Thyroid gland (tissue), 4 donors: ENCODE measurements at regions not wholly inside any gene's neighbourhood (a gene's known extent, or its start where the extent isn't known, plus 50 kb on each side); places are given as distances from the start of the nearest gene placed in this dataset.

Experiments used
- DNase-seq, 2 donors: peaks; one replicate each; pipeline ENCODE4 v3.0.0-alpha.2; 2019
- H3K27ac ChIP-seq, 3 donors: fragments of 200-600 bp; sonication (generic); 1 replicate in 2 of 3; 2 replicates in 1 of 3; pipeline ENCODE4 v1.5.1; 2016 to 2019; ENCODE audit warnings: mild to moderate bottlenecking in 1 of 3, moderate library complexity in 1 of 3
- H3K27me3 ChIP-seq: fragments of 200-600 bp; sonication (generic); one replicate; pipeline ENCODE4 v1.5.1; 2019
- H3K36me3 ChIP-seq, 2 donors: fragments of 200-600 bp; sonication (generic); one replicate each; pipeline ENCODE4 v1.5.1; 2016 to 2019
- H3K4me1 ChIP-seq, 2 donors: fragments of 200-600 bp; sonication (generic); one replicate each; pipeline ENCODE4 v1.5.1; 2017 to 2019
- H3K4me3 ChIP-seq, 3 donors: fragments of 200-600 bp; sonication (generic); replicated peaks in 1 of 3; 1 replicate in 2 of 3; 2 replicates in 1 of 3; pipeline ENCODE4 v1.5.1; 2016; ENCODE audit warnings: mild to moderate bottlenecking in 1 of 3
- H3K9me3 ChIP-seq: fragments of 200-600 bp; sonication (generic); one replicate; pipeline ENCODE4 v1.5.1; 2017
- POLR2A ChIP-seq, 2 donors: fragments of 450-650 bp; IDR thresholded peaks; one replicate each; pipeline ENCODE4 v1.6.1; 2017; ENCODE audit warnings: antibody characterized with exemption in 2 of 2, mild to moderate bottlenecking in 2 of 2, moderate library complexity in 1 of 2
- WGBS, 2 donors: methylation state at CpG; one replicate each; pipeline ENCODE4 v1.1.5; 2017; 5-methylcytosine and 5-hydroxymethylcytosine counted together
- intact Hi-C: fragments of 100-400 bp; cut with DNase I; formaldehyde crosslinking; loops from one replicate; pipeline ENCODE4 v1.15.1; 2023
- TF ChIP-seq, protein P1 (sequence below), 6 experiments: fragments of 200-600 bp in 3 of 6; fragments of 450-650 bp in 3 of 6; sonication (generic) in 3 of 6; IDR thresholded peaks; one replicate each; pipeline ENCODE4 v1.5.1; 2016 to 2019; ENCODE audit warnings: antibody characterized with exemption in 6 of 6, mild to moderate bottlenecking in 2 of 6, inconsistent platforms in 1 of 6, moderate library complexity in 1 of 6

DNA sequence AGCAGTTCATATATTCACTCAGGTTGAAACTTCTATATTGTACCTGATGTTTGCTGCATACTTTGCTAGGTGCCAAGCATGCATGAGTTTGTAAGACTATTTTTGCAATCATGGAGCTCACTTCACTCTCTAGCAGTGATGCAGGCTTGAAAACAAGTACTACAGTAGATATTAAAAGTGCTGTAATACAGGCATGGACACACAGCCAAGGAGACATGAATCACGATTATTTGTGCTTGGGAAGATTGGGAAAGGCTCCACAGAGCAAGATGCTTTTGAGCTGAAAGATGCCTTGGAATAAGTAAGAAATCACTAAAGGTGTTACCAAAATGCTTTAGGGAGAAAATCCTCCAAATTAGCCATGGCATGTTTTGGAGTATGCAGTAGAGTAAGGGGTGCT is 427.4 kb downstream of the UTRN start:
- H3K27ac ChIP-seq: no peak overlapping the region
- no peaks in the 10 kb centered on the region for H3K27me3 ChIP-seq
- no peak for DNase-seq
- no peaks in the 10 kb centered on the region for H3K9me3 ChIP-seq
- intact Hi-C loops: no loop called here
- TF ChIP-seq POLR2A (IDR thresholded peaks at IDR 0.05): no peak
- TF ChIP-seq, protein P1, sequence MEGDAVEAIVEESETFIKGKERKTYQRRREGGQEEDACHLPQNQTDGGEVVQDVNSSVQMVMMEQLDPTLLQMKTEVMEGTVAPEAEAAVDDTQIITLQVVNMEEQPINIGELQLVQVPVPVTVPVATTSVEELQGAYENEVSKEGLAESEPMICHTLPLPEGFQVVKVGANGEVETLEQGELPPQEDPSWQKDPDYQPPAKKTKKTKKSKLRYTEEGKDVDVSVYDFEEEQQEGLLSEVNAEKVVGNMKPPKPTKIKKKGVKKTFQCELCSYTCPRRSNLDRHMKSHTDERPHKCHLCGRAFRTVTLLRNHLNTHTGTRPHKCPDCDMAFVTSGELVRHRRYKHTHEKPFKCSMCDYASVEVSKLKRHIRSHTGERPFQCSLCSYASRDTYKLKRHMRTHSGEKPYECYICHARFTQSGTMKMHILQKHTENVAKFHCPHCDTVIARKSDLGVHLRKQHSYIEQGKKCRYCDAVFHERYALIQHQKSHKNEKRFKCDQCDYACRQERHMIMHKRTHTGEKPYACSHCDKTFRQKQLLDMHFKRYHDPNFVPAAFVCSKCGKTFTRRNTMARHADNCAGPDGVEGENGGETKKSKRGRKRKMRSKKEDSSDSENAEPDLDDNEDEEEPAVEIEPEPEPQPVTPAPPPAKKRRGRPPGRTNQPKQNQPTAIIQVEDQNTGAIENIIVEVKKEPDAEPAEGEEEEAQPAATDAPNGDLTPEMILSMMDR (IDR thresholded peaks at IDR 0.05): no peak
- peaks cover 6 to 10% of the 10 kb centered on the region in 2 donors for H3K4me1 ChIP-seq
- H3K4me3 ChIP-seq: no peak overlapping the region
- H3K36me3 ChIP-seq: no peaks in the 10 kb centered on the region
- 64 to 66% methylated on average over 1 of the region's 1 CpG for WGBS, 2 donors

GRCh38 chr6:144714021-144714712 is 429.0 kb downstream of the UTRN start:
- WGBS, 2 donors: 89 to 93% methylated on average over 2 of the region's 2 CpGs

DNA sequence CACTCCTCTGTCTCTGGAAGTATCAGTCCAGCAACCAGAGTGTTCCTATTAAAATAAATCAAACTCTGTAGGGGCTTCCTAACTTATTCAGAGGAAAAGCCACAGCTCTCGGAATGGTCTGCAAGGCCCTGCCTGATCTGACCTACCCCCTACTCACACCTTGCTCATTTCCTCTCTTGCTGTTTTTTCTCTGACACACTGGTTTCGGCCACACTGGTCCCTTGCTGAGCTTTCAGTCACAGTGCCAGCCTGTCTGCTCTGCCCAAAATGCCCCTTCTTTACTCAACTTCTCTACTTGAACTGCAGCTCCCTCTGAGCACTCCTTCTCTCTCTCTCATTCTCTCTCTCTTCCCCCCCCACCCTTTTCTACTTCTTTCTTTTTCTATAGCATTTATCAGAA is 430.2 kb downstream of the UTRN start:
- H3K27me3 ChIP-seq: no peaks in the 10 kb centered on the region
- WGBS, 2 donors: 94 to 96% methylated on average over 2 of the region's 2 CpGs
- H3K36me3 ChIP-seq: no peaks in the 10 kb centered on the region
- no peak for DNase-seq
- intact Hi-C loops: no loop called here
- peaks cover 6 to 10% of the 10 kb centered on the region in 2 donors for H3K4me1 ChIP-seq
- H3K9me3 ChIP-seq: no peaks in the 10 kb centered on the region
- TF ChIP-seq, protein P1 (IDR thresholded peaks at IDR 0.05): no peak
- TF ChIP-seq POLR2A (IDR thresholded peaks at IDR 0.05): no peak
- H3K27ac ChIP-seq: no peak overlapping the region
- no peak overlapping the region for H3K4me3 ChIP-seq

More at GRCh38 chr6:144714021-144714712, 429.0 kb downstream of the UTRN start:
- H3K4me3 ChIP-seq: no peak overlapping the region
- intact Hi-C loops: no loop called here
- TF ChIP-seq, protein P1 (IDR thresholded peaks at IDR 0.05): no peak
- no peak for TF ChIP-seq POLR2A (IDR thresholded peaks at IDR 0.05)
- no peak overlapping the region for H3K27ac ChIP-seq
- peaks cover 6 to 10% of the 10 kb centered on the region in 2 donors for H3K4me1 ChIP-seq
- H3K9me3 ChIP-seq: no peaks in the 10 kb centered on the region
- no peaks in the 10 kb centered on the region for H3K27me3 ChIP-seq
- DNase-seq: no peak
- H3K36me3 ChIP-seq: no peaks in the 10 kb centered on the region

DNA sequence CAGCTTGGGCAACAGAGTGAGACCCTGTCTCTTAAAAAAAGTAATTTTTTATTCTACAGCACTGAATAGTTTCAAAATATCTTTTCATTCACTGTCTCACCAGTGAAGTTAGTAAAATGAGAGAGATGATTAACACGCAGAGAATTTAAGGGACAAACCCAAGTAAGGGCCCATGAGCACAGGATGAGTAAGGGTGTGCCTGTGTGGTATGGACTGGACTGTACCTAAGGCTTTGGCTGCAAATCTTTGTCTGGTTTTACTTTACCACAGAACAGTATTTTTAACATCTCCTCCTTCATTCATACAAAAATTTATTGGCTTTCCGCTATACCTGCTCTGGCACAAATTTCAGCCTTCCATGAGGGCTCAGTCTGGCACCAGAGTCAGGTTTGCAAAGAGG is 433.3 kb downstream of the UTRN start:
- no peak for DNase-seq
- no peaks in the 10 kb centered on the region for H3K4me1 ChIP-seq
- H3K27me3 ChIP-seq: no peaks in the 10 kb centered on the region
- no peaks in the 10 kb centered on the region for H3K9me3 ChIP-seq
- no peak overlapping the region for H3K4me3 ChIP-seq
- TF ChIP-seq, protein P1 (IDR thresholded peaks at IDR 0.05): no peak
- intact Hi-C loops: no loop called here
- no peak overlapping the region for H3K27ac ChIP-seq
- no peaks in the 10 kb centered on the region for H3K36me3 ChIP-seq
- WGBS, 2 donors: 96 to 100% methylated on average over 2 of the region's 2 CpGs

DNA sequence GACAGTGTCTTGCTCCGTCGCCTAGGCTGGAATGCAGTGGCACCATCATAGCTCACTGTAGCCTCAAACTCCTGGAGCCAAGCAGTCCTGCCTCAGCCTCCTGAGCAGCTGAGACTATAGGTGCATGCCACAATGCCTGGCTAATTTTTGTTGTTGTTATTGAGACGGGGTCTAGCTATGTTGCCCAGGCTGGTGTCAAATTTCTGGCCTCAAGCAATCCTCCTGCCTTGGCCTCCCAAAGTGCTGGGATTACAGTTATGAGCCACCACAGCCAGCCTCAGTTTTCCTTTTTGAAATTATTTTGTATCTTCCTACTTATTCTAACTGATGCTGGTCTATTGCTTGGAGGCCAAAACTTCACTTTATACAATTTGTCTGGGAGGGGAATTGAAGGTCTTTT is 436.1 kb downstream of the UTRN start:
- Histone ChIP-seq H3K4me3 (no peak overlapping the region), H3K9me3 (no peaks in the 10 kb centered on the region), H3K4me1 (peaks cover 3 to 12% of the 10 kb centered on the region in 2 donors), H3K27me3 (no peaks in the 10 kb centered on the region), H3K36me3 (no peaks in the 10 kb centered on the region), H3K27ac (no peak overlapping the region)
- TF ChIP-seq, protein P1 (IDR thresholded peaks at IDR 0.05): no peak
- no peak for TF ChIP-seq POLR2A (IDR thresholded peaks at IDR 0.05)
- intact Hi-C loops: no loop called here
- DNase-seq: no peak
- 98 to 99% methylated on average over 3 of the region's 3 CpGs for WGBS, 2 donors
